ENCODE measurements at regions not wholly inside any gene's neighbourhood (a gene's known extent, or its start where the extent isn't known, plus 50 kb on each side); places are given as distances from the start of the nearest gene placed in this dataset.
"Not testable (repeated sequence)": the region's sequence is repeated elsewhere in the genome, so short reads cannot be mapped to it uniquely, and the experiment has no call there.

GRCh38 chr13:16050055-16050454 is 3131.6 kb downstream of the TUBA3C start:
- H3K27ac ChIP-seq; H3K27me3 ChIP-seq; H3K4me3 ChIP-seq (replicated peaks in 1 of 3); H3K36me3 ChIP-seq; H3K9me3 ChIP-seq; H3K4me1 ChIP-seq; intact Hi-C loops (cut with DNase I): not testable (repeated sequence)
- peak; percentile 0 to 1 for DNase-seq
- WGBS, 2 donors: 76 to 89% methylated on average over 3 to 4 of the region's 5 CpGs

- H3K36me3 ChIP-seq; H3K27ac ChIP-seq; intact Hi-C loops (cut with DNase I); H3K9me3 ChIP-seq; H3K4me3 ChIP-seq (replicated peaks in 1 of 3); DNase-seq; H3K4me1 ChIP-seq; H3K27me3 ChIP-seq: not testable (repeated sequence)
- WGBS, 2 donors: 45 to 47% methylated on average over 5 of the region's 5 CpGs
These were observed 3164.1 kb downstream of the TUBA3C start for GRCh38 chr13:16017494-16018009.

GRCh38 chr13:16008271-16008670 is 3173.4 kb downstream of the TUBA3C start:
- H3K27ac ChIP-seq; H3K27me3 ChIP-seq; H3K4me3 ChIP-seq (replicated peaks in 1 of 3); H3K9me3 ChIP-seq; H3K36me3 ChIP-seq; intact Hi-C loops (cut with DNase I); DNase-seq; H3K4me1 ChIP-seq: not testable (repeated sequence)
- WGBS, 2 donors: 23 to 25% methylated on average over 2 of the region's 2 CpGs

Measured in thyroid gland (tissue), 4 donors.